Breast epithelium (tissue), 4 donors: ENCODE measurements at regions not wholly inside any gene's neighbourhood (a gene's known extent, or its start where the extent isn't known, plus 50 kb on each side); places are given as distances from the start of the nearest gene placed in this dataset.

ENCODE experiments used
- DNase-seq, 2 donors: peaks; one replicate each; pipeline ENCODE4 v3.0.0-alpha.2; 2019; ENCODE audit warnings: low spot score in 2 of 2
- H3K27ac ChIP-seq, 2 donors: fragments of 200-600 bp; sonication (generic) in 1 of 2; one replicate each; pipeline ENCODE4 v1.5.1; 2016 to 2019; ENCODE audit warnings: mild to moderate bottlenecking in 1 of 2
- H3K27me3 ChIP-seq, 2 donors: fragments of 200-600 bp; sonication (generic) in 1 of 2; one replicate each; pipeline versions ENCODE4 v1.5.1 to v1.6.0; 2017 to 2019; ENCODE audit warnings: control low read depth in 1 of 2, mild to moderate bottlenecking in 1 of 2
- H3K36me3 ChIP-seq: fragments of 200-600 bp; one replicate; pipeline ENCODE4 v1.5.1; 2019
- H3K4me1 ChIP-seq, 2 donors: fragments of 200-600 bp; sonication (generic); one replicate each; pipeline ENCODE4 v1.5.1; 2016 to 2019; ENCODE audit warnings: control low read depth in 1 of 2
- H3K4me3 ChIP-seq, 3 donors: fragments of 200-600 bp; sonication (generic); 1 replicate in 2 of 3; 2 replicates in 1 of 3; pipeline ENCODE4 v1.5.1; 2016 to 2019; ENCODE audit warnings: mild to moderate bottlenecking in 3 of 3, moderate library complexity in 2 of 3
- H3K9me3 ChIP-seq, 2 donors: fragments of 200-600 bp; sonication (generic) in 1 of 2; one replicate each; pipeline ENCODE4 v1.5.1; 2016 to 2019; ENCODE audit warnings: control low read depth in 1 of 2
- POLR2A ChIP-seq: fragments of 450-650 bp; IDR thresholded peaks from one replicate; pipeline ENCODE4 v1.6.1; 2016; ENCODE audit warnings: antibody characterized with exemption, mild to moderate bottlenecking, moderate library complexity
- POLR2AphosphoS5 ChIP-seq, 3 donors: sonication (generic); formaldehyde crosslinking; IDR thresholded peaks; one replicate each; pipeline ENCODE4 v1.6.1; 2017; ENCODE audit warnings: antibody characterized with exemption in 3 of 3
- intact Hi-C: fragments of 100-400 bp; cut with DNase I; formaldehyde crosslinking; loops from one replicate; pipeline ENCODE4 v1.15.1; 2023; ENCODE audit warnings: low total_unique reads
- TF ChIP-seq, protein P1 (sequence below), 3 donors: fragments of 450-650 bp; IDR thresholded peaks; one replicate each; pipeline ENCODE4 v1.5.1; 2016 to 2017; ENCODE audit warnings: antibody characterized with exemption in 3 of 3, mild to moderate bottlenecking in 3 of 3, moderate library complexity in 3 of 3

GRCh38 chr16:85348065-85348840 is 236.0 kb upstream of the CIBAR2 start:
- Histone ChIP-seq H3K27me3 (no peaks in the 10 kb centered on the region), H3K9me3 (no peaks in the 10 kb centered on the region), H3K27ac (no peak overlapping the region), H3K4me3 (no peak overlapping the region), H3K36me3 (no peaks in the 10 kb centered on the region), H3K4me1 (peaks cover 0 to 25% of the 10 kb centered on the region in 2 donors)
- no peak for TF ChIP-seq POLR2A
- TF ChIP-seq POLR2AphosphoS5 (IDR thresholded peaks at IDR 0.05), result no peak
- TF ChIP-seq, protein P1, sequence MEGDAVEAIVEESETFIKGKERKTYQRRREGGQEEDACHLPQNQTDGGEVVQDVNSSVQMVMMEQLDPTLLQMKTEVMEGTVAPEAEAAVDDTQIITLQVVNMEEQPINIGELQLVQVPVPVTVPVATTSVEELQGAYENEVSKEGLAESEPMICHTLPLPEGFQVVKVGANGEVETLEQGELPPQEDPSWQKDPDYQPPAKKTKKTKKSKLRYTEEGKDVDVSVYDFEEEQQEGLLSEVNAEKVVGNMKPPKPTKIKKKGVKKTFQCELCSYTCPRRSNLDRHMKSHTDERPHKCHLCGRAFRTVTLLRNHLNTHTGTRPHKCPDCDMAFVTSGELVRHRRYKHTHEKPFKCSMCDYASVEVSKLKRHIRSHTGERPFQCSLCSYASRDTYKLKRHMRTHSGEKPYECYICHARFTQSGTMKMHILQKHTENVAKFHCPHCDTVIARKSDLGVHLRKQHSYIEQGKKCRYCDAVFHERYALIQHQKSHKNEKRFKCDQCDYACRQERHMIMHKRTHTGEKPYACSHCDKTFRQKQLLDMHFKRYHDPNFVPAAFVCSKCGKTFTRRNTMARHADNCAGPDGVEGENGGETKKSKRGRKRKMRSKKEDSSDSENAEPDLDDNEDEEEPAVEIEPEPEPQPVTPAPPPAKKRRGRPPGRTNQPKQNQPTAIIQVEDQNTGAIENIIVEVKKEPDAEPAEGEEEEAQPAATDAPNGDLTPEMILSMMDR (IDR thresholded peaks at IDR 0.05), result no peak
- no peak for DNase-seq
- intact Hi-C loops, result no loop called here

DNA sequence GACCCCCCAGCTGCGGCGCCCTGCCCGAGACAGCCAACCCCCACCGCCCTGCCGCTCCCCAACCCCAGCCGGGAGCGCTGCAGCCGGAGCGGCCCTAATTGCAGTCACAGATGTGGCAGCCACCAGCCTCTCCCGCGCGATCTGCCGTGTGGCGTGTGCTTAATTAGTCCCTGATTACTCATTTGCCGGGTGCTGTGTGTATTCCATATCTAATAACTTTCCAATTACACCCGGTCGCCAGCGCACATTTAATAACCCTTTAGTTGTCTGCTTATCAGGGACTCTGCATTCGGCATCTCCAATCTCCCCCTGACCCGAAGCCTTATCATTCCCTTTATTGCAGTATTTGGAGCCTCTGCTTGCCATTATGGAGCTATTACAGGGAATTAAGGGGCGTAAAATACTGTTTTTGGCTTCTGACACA is 236.7 kb upstream of the CIBAR2 start:
- Histone ChIP-seq H3K27ac (peak overlapping the region; percentile 56 to 72), H3K9me3 (no peaks in the 10 kb centered on the region), H3K36me3 (no peaks in the 10 kb centered on the region), H3K27me3 (no peaks in the 10 kb centered on the region), H3K4me3 (no peak overlapping the region), H3K4me1 (peaks cover 0 to 30% of the 10 kb centered on the region in 2 donors)
- intact Hi-C loops, result no loop called here
- DNase-seq, result no peak
- TF ChIP-seq POLR2A (no peak), POLR2AphosphoS5 (IDR thresholded peaks at IDR 0.05) (no peak)
- TF ChIP-seq, protein P1 (IDR thresholded peaks at IDR 0.05), result no peak

GRCh38 chr16:85349365-85350145 is 237.3 kb upstream of the CIBAR2 start:
- peak in 1 of 2 donors; percentile 69 for DNase-seq
- Histone ChIP-seq H3K27ac (peak overlapping the region; percentile 56 to 72), H3K27me3 (no peaks in the 10 kb centered on the region), H3K4me1 (peaks cover 2 to 32% of the 10 kb centered on the region in 2 donors), H3K9me3 (no peaks in the 10 kb centered on the region), H3K36me3 (no peaks in the 10 kb centered on the region), H3K4me3 (no peak overlapping the region)
- intact Hi-C loops, result no loop called here
- TF ChIP-seq POLR2AphosphoS5 (IDR thresholded peaks at IDR 0.05) (no peak), POLR2A (no peak)
- TF ChIP-seq, protein P1 (IDR thresholded peaks at IDR 0.05), result peak in 1 of 3 donors; percentile 18

DNA sequence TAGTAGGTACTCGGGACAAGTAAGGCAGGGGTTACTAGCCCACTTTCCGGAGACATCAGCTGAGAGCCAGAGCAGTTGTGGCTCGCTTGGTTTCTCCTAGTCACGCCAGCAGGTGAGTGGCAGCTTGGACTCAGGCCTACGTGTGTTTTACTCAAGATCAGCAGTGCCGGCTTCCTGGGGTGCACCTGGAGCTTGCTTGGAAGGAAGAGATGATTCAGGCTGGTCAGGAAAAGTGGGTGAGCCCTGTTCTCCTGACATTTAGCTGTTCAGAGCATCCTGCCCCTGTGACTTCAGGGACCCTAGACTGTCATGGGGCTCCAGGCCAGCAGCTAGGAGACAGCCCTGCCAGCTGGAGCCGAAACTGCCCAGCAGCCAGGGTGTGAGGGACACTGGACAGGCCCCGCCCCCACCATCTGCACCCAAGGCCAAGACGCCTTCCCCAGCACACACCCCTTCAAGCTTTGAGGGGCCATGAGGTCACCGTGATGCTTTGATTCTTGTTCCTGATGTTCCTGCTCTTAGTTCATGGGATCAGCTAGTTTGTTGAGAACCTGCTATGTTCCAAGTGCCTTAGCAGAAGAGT is 238.0 kb upstream of the CIBAR2 start:
- peaks cover 2 to 36% of the 10 kb centered on the region in 2 donors for H3K4me1 ChIP-seq
- intact Hi-C loops, result no loop called here
- DNase-seq, result no peak
- peak overlapping the region; percentile 56 to 72 for H3K27ac ChIP-seq
- H3K27me3 ChIP-seq, result no peaks in the 10 kb centered on the region
- no peaks in the 10 kb centered on the region for H3K9me3 ChIP-seq
- TF ChIP-seq POLR2A, result no peak
- TF ChIP-seq POLR2AphosphoS5 (IDR thresholded peaks at IDR 0.05), result no peak
- TF ChIP-seq, protein P1 (IDR thresholded peaks at IDR 0.05), result no peak
- H3K4me3 ChIP-seq, result no peak overlapping the region
- no peaks in the 10 kb centered on the region for H3K36me3 ChIP-seq

GRCh38 chr16:85350973-85351372 is 238.7 kb upstream of the CIBAR2 start:
- Histone ChIP-seq H3K27me3 (no peaks in the 10 kb centered on the region), H3K36me3 (no peaks in the 10 kb centered on the region), H3K9me3 (no peaks in the 10 kb centered on the region), H3K4me1 (peaks cover 2 to 36% of the 10 kb centered on the region in 2 donors), H3K4me3 (no peak overlapping the region), H3K27ac (peak overlapping the region; percentile 56 to 72)
- intact Hi-C loops, result no loop called here
- peak; percentile 97 to 98 for DNase-seq
- TF ChIP-seq POLR2AphosphoS5 (IDR thresholded peaks at IDR 0.05) (peak in 2 of 3 donors; percentile 67 to 84), POLR2A (no peak)
- TF ChIP-seq, protein P1 (IDR thresholded peaks at IDR 0.05), result no peak
